ENCODE measurements at regions not wholly inside any gene's neighbourhood (a gene's known extent, or its start where the extent isn't known, plus 50 kb on each side); places are given as distances from the start of the nearest gene placed in this dataset.

- H3K4me1 Mint-ChIP-seq (ENCODE audit: low read depth), result peaks cover 25% of the 10 kb centered on the region
- H3K27me3 Mint-ChIP-seq (ENCODE audit: low read depth), result no peaks in the 10 kb centered on the region
- peaks cover 1% of the 10 kb centered on the region for H3K36me3 Mint-ChIP-seq (ENCODE audit: low read depth)
- peak overlapping the region; percentile 63 for H3K27ac Mint-ChIP-seq (ENCODE audit: unreplicated experiment)
- no peak overlapping the region for H3K4me3 Mint-ChIP-seq (ENCODE audit: unreplicated experiment)
- DNase-seq (ENCODE audit: low spot score), result no peak
- no peak for TF ChIP-seq CTCF (IDR thresholded peaks at IDR 0.05)
- peaks cover 7% of the 10 kb centered on the region for H3K9me3 Mint-ChIP-seq (ENCODE audit: low read depth)
Measured at GRCh38 chr4:95758001-95758400, 81.9 kb upstream of the PDHA2 start.

GRCh38 chr4:95754667-95755066 is 85.2 kb upstream of the PDHA2 start:
- no peaks in the 10 kb centered on the region for H3K27me3 Mint-ChIP-seq (ENCODE audit: low read depth)
- no peak for DNase-seq (ENCODE audit: low spot score)
- peaks cover 10% of the 10 kb centered on the region for H3K4me1 Mint-ChIP-seq (ENCODE audit: low read depth)
- no peak for TF ChIP-seq CTCF (IDR thresholded peaks at IDR 0.05)
- H3K36me3 Mint-ChIP-seq (ENCODE audit: low read depth), result peaks cover 2% of the 10 kb centered on the region
- H3K27ac Mint-ChIP-seq (ENCODE audit: unreplicated experiment), result no peak overlapping the region
- H3K4me3 Mint-ChIP-seq (ENCODE audit: unreplicated experiment), result no peak overlapping the region
- H3K9me3 Mint-ChIP-seq (ENCODE audit: low read depth), result no peaks in the 10 kb centered on the region

- H3K36me3 Mint-ChIP-seq (ENCODE audit: low read depth), result peaks cover 2% of the 10 kb centered on the region
- H3K9me3 Mint-ChIP-seq (ENCODE audit: low read depth), result peaks cover 3% of the 10 kb centered on the region
- no peak overlapping the region for H3K27ac Mint-ChIP-seq (ENCODE audit: unreplicated experiment)
- no peaks in the 10 kb centered on the region for H3K4me1 Mint-ChIP-seq (ENCODE audit: low read depth)
- TF ChIP-seq CTCF (IDR thresholded peaks at IDR 0.05), result no peak
- DNase-seq (ENCODE audit: low spot score), result no peak
- H3K4me3 Mint-ChIP-seq (ENCODE audit: unreplicated experiment), result no peak overlapping the region
- H3K27me3 Mint-ChIP-seq (ENCODE audit: low read depth), result no peaks in the 10 kb centered on the region
Measured at GRCh38 chr4:95749204-95749603, 90.7 kb upstream of the PDHA2 start.

DNA sequence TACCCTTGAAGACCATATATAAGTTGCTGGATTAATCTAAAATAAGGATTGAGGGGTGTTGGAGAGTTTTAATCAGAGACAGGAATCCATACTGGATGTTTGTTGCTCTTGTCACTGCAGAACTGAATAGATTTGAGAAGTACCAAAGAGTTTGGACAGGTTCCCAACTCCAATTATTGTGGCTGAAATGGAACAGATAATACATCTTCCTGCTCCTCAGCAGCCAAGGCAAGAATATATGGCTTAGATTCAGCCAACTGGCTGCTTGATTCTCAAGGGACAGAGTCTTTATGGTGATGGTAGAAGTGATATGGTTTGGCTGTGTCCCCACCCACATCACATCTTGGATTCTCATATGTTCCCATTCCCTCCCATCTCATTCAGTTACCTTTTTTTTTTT is 97.0 kb upstream of the PDHA2 start:
- Mint-ChIP-seq H3K9me3 (ENCODE audit: low read depth) (peaks cover 11% of the 10 kb centered on the region), H3K4me1 (ENCODE audit: low read depth) (no peaks in the 10 kb centered on the region), H3K4me3 (ENCODE audit: unreplicated experiment) (no peak overlapping the region), H3K27me3 (ENCODE audit: low read depth) (no peaks in the 10 kb centered on the region), H3K36me3 (ENCODE audit: low read depth) (peaks cover 1% of the 10 kb centered on the region), H3K27ac (ENCODE audit: unreplicated experiment) (no peak overlapping the region)
- no peak for TF ChIP-seq CTCF (IDR thresholded peaks at IDR 0.05)
- no peak for DNase-seq (ENCODE audit: low spot score)

GRCh38 chr4:95742179-95742578 is 97.7 kb upstream of the PDHA2 start:
- H3K27ac Mint-ChIP-seq (ENCODE audit: unreplicated experiment), result no peak overlapping the region
- H3K4me1 Mint-ChIP-seq (ENCODE audit: low read depth), result no peaks in the 10 kb centered on the region
- H3K36me3 Mint-ChIP-seq (ENCODE audit: low read depth), result peaks cover 1% of the 10 kb centered on the region
- no peak for DNase-seq (ENCODE audit: low spot score)
- peaks cover 11% of the 10 kb centered on the region for H3K9me3 Mint-ChIP-seq (ENCODE audit: low read depth)
- H3K4me3 Mint-ChIP-seq (ENCODE audit: unreplicated experiment), result no peak overlapping the region
- H3K27me3 Mint-ChIP-seq (ENCODE audit: low read depth), result no peaks in the 10 kb centered on the region
- no peak for TF ChIP-seq CTCF (IDR thresholded peaks at IDR 0.05)

Data from chondrocyte (in vitro differentiated cells).